H1 (cell line): ENCODE measurements at regions not wholly inside any gene's neighbourhood (a gene's known extent, or its start where the extent isn't known, plus 50 kb on each side); places are given as distances from the start of the nearest gene placed in this dataset.

ENCODE experiments used
- ASH2L ChIP-seq: fragments of 200-600, 300-600 bp; sonication (generic); IDR thresholded peaks from one replicate; pipeline ENCODE4 v1.7.1; 2017; ENCODE audit warnings: low read length
- CTBP2 ChIP-seq: IDR thresholded peaks from 2 replicates; pipeline ENCODE4 v1.7.0; 2011; ENCODE audit warnings: borderline replicate concordance, mild to moderate bottlenecking, moderate library complexity, mixed read lengths, low read length; ENCODE audit not compliant: insufficient read depth, insufficient read length
- KDM4A ChIP-seq: IDR thresholded peaks from one replicate; pipeline ENCODE4 v1.7.1; 2012; ENCODE audit warnings: low read depth, mild to moderate bottlenecking, moderate library complexity, low read length, inconsistent platforms; ENCODE audit not compliant: severe bottlenecking
- TEAD4 ChIP-seq: IDR thresholded peaks from 2 replicates; pipeline ENCODE4 v1.6.1; 2012; ENCODE audit warnings: low read depth, low read length, inconsistent platforms, mixed read lengths

- TF ChIP-seq CTBP2 (no peak), KDM4A (no peak), TEAD4 (no peak), ASH2L (no peak)
Measured at GRCh38 chr17:72488555-72489271, 367.9 kb downstream of the SOX9 start (continued).
